ENCODE measurements at regions not wholly inside any gene's neighbourhood (a gene's known extent, or its start where the extent isn't known, plus 50 kb on each side); places are given as distances from the start of the nearest gene placed in this dataset.

DNA sequence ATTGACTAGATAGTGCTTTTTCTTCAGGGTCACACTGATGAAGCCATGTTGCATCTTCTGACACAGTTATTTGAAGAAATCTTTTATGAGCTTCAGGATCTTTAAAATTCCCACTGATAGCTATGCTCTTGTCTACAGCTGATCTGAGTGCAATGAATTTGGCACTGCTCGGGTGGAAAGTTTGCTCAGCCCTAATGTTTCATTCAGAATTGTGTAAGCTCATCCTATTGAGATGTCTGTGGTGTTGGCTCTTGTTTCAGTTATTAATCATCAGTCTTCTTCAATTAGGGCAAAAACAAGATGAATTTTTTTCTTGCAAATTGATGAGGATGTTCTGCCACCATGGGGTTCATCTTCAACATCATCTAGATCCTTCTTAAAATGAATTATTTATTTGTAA lies 1387.0 kb upstream of the RAG2 start:
- no peak overlapping the region for H3K27ac Mint-ChIP-seq (ENCODE audit: unreplicated experiment)
- no peak for FAIRE-seq
- Histone ChIP-seq H3K36me3 (ENCODE audit: insufficient read depth, low read length) (no peaks in the 10 kb centered on the region), H3K79me2 (ENCODE audit: insufficient read depth, low read length) (no peaks in the 10 kb centered on the region), H3K4me2 (ENCODE audit: low read length) (no peak overlapping the region), H3K27me3 (ENCODE audit: insufficient read depth, low read length) (no peaks in the 10 kb centered on the region), H3K27ac (ENCODE audit: low read depth, low read length) (no peak overlapping the region), H3K4me1 (ENCODE audit: insufficient read depth, low read length) (no peaks in the 10 kb centered on the region), H3K9ac (ENCODE audit: low read length) (no peak overlapping the region), H4K20me1 (ENCODE audit: insufficient read depth, low read length) (no peaks in the 10 kb centered on the region), H3K9me3 (ENCODE audit: insufficient read depth, low read depth, low read length) (no peaks in the 10 kb centered on the region), H2AFZ (ENCODE audit: low read depth, low read length) (no peak overlapping the region), H3K4me3 (ENCODE audit: insufficient read depth, low read depth, low read length) (no peak overlapping the region)
- no peaks in the 10 kb centered on the region for H3K9me3 Mint-ChIP-seq (ENCODE audit: unreplicated experiment)
- no peak for DNase-seq (ENCODE audit: low read depth)
- no peak for TF ChIP-seq CTCF (IDR thresholded peaks at IDR 0.05; ENCODE audit: insufficient read depth, low read depth, low read length)
- no peak for TF ChIP-seq EZH2 (IDR thresholded peaks at IDR 0.05; ENCODE audit: insufficient read depth, low read length)
- H3K4me3 Mint-ChIP-seq (ENCODE audit: unreplicated experiment), result no peak overlapping the region
- peaks cover 2% of the 10 kb centered on the region for H3K4me1 Mint-ChIP-seq (ENCODE audit: low read depth, unreplicated experiment)
- H3K27me3 Mint-ChIP-seq (ENCODE audit: low read depth, unreplicated experiment), result no peaks in the 10 kb centered on the region
- H3K36me3 Mint-ChIP-seq (ENCODE audit: low read depth, unreplicated experiment), result no peaks in the 10 kb centered on the region

DNA sequence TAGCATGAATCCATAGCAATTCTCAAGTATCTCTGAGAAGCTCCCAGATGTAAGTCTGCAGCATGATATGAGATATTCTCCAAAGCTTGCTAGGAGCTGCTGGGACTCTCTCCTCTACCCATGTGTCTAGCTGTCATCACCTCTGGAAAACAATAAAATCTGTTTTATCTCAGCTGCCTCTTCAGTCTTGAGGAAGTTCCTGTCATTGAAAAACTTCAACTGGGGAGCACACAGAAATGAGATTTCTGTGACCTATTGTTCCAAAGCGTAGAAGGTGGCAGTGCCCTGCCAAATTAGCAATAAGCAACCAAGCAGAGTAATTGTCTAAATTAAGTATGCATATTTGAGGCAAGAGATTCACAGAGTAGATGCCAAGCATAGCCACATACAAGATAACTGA lies 1380.6 kb upstream of the RAG2 start:
- Mint-ChIP-seq H3K4me1 (ENCODE audit: low read depth, unreplicated experiment) (peaks cover 6% of the 10 kb centered on the region), H3K27me3 (ENCODE audit: low read depth, unreplicated experiment) (no peaks in the 10 kb centered on the region), H3K36me3 (ENCODE audit: low read depth, unreplicated experiment) (no peaks in the 10 kb centered on the region), H3K27ac (ENCODE audit: unreplicated experiment) (no peak overlapping the region), H3K4me3 (ENCODE audit: unreplicated experiment) (no peak overlapping the region), H3K9me3 (ENCODE audit: unreplicated experiment) (no peaks in the 10 kb centered on the region)
- Histone ChIP-seq H3K4me1 (ENCODE audit: insufficient read depth, low read length) (no peaks in the 10 kb centered on the region), H3K36me3 (ENCODE audit: insufficient read depth, low read length) (no peaks in the 10 kb centered on the region), H3K79me2 (ENCODE audit: insufficient read depth, low read length) (no peaks in the 10 kb centered on the region), H3K9ac (ENCODE audit: low read length) (no peak overlapping the region), H3K27me3 (ENCODE audit: insufficient read depth, low read length) (no peaks in the 10 kb centered on the region), H2AFZ (ENCODE audit: low read depth, low read length) (no peak overlapping the region), H4K20me1 (ENCODE audit: insufficient read depth, low read length) (no peaks in the 10 kb centered on the region), H3K27ac (ENCODE audit: low read depth, low read length) (no peak overlapping the region), H3K4me2 (ENCODE audit: low read length) (no peak overlapping the region), H3K9me3 (ENCODE audit: insufficient read depth, low read depth, low read length) (no peaks in the 10 kb centered on the region), H3K4me3 (ENCODE audit: insufficient read depth, low read depth, low read length) (no peak overlapping the region)
- DNase-seq (ENCODE audit: low read depth) (peak; percentile 3), FAIRE-seq (no peak)
- TF ChIP-seq EZH2 (IDR thresholded peaks at IDR 0.05; ENCODE audit: insufficient read depth, low read length), result no peak
- TF ChIP-seq CTCF (IDR thresholded peaks at IDR 0.05; ENCODE audit: insufficient read depth, low read depth, low read length), result no peak

GRCh38 chr11:37973941-37974340 lies 1375.9 kb upstream of the RAG2 start:
- Histone ChIP-seq H3K4me1 (ENCODE audit: insufficient read depth, low read length) (no peaks in the 10 kb centered on the region), H2AFZ (ENCODE audit: low read depth, low read length) (no peak overlapping the region), H4K20me1 (ENCODE audit: insufficient read depth, low read length) (no peaks in the 10 kb centered on the region), H3K4me2 (ENCODE audit: low read length) (no peak overlapping the region), H3K27me3 (ENCODE audit: insufficient read depth, low read length) (no peaks in the 10 kb centered on the region), H3K4me3 (ENCODE audit: insufficient read depth, low read depth, low read length) (no peak overlapping the region), H3K36me3 (ENCODE audit: insufficient read depth, low read length) (no peaks in the 10 kb centered on the region), H3K79me2 (ENCODE audit: insufficient read depth, low read length) (no peaks in the 10 kb centered on the region), H3K9ac (ENCODE audit: low read length) (no peak overlapping the region), H3K27ac (ENCODE audit: low read depth, low read length) (no peak overlapping the region), H3K9me3 (ENCODE audit: insufficient read depth, low read depth, low read length) (no peaks in the 10 kb centered on the region)
- no peaks in the 10 kb centered on the region for H3K9me3 Mint-ChIP-seq (ENCODE audit: unreplicated experiment)
- H3K4me1 Mint-ChIP-seq (ENCODE audit: low read depth, unreplicated experiment), result peaks cover 14% of the 10 kb centered on the region
- FAIRE-seq (no peak), DNase-seq (ENCODE audit: low read depth) (peak; percentile 8)
- TF ChIP-seq EZH2 (IDR thresholded peaks at IDR 0.05; ENCODE audit: insufficient read depth, low read length), result no peak
- TF ChIP-seq CTCF (IDR thresholded peaks at IDR 0.05; ENCODE audit: insufficient read depth, low read depth, low read length), result no peak
- peak overlapping the region; percentile 36 for H3K27ac Mint-ChIP-seq (ENCODE audit: unreplicated experiment)
- no peaks in the 10 kb centered on the region for H3K36me3 Mint-ChIP-seq (ENCODE audit: low read depth, unreplicated experiment)
- H3K4me3 Mint-ChIP-seq (ENCODE audit: unreplicated experiment), result no peak overlapping the region
- no peaks in the 10 kb centered on the region for H3K27me3 Mint-ChIP-seq (ENCODE audit: low read depth, unreplicated experiment)
